ENCODE measurements at regions not wholly inside any gene's neighbourhood (a gene's known extent, or its start where the extent isn't known, plus 50 kb on each side); places are given as distances from the start of the nearest gene placed in this dataset.
"Not testable (repeated sequence)": the region's sequence is repeated elsewhere in the genome, so short reads cannot be mapped to it uniquely, and the experiment has no call there.

- Histone ChIP-seq H3K9me3 (replicated peaks) (no peaks in the 10 kb centered on the region), H3K36me3 (no peaks in the 10 kb centered on the region), H3K27me3 (replicated peaks) (no peaks in the 10 kb centered on the region), H3K27ac (no peak overlapping the region), H3K4me1 (replicated peaks) (no peaks in the 10 kb centered on the region), H3K4me3 (no peak overlapping the region)
- no peak for DNase-seq (ENCODE audit: low read depth in 1 of 2, low spot score in 2 of 2)
Measured at GRCh38 chr13:54261856-54262255, 1233.2 kb downstream of the OLFM4 start.

- DNase-seq (ENCODE audit: low read depth in 1 of 2, low spot score in 2 of 2): no peak
- Histone ChIP-seq H3K36me3 (no peaks in the 10 kb centered on the region), H3K4me1 (replicated peaks) (no peaks in the 10 kb centered on the region), H3K27me3 (replicated peaks) (no peaks in the 10 kb centered on the region), H3K27ac (no peak overlapping the region), H3K9me3 (replicated peaks) (no peaks in the 10 kb centered on the region), H3K4me3 (no peak overlapping the region)
Measured at GRCh38 chr13:54263868-54264267, 1235.3 kb downstream of the OLFM4 start.

- H3K4me1 ChIP-seq (replicated peaks); DNase-seq (ENCODE audit: low read depth in 1 of 2, low spot score in 2 of 2): not testable (repeated sequence)
Measured at GRCh38 chr13:54267253-54267668, 1238.6 kb downstream of the OLFM4 start.

GRCh38 chr13:54268013-54268695 lies 1239.5 kb downstream of the OLFM4 start:
- H3K4me3 ChIP-seq; H3K9me3 ChIP-seq (replicated peaks); H3K4me1 ChIP-seq (replicated peaks); H3K27ac ChIP-seq; DNase-seq (ENCODE audit: low read depth in 1 of 2, low spot score in 2 of 2); H3K36me3 ChIP-seq; H3K27me3 ChIP-seq (replicated peaks): not testable (repeated sequence)

More at GRCh38 chr13:54267253-54267668, 1238.6 kb downstream of the OLFM4 start:
- not testable (repeated sequence) for H3K9me3 ChIP-seq (replicated peaks); H3K4me3 ChIP-seq; H3K36me3 ChIP-seq; H3K27ac ChIP-seq; H3K27me3 ChIP-seq (replicated peaks)

GRCh38 chr13:54287062-54287764 lies 1258.6 kb downstream of the OLFM4 start:
- Histone ChIP-seq H3K27ac (no peak overlapping the region), H3K36me3 (no peaks in the 10 kb centered on the region), H3K27me3 (replicated peaks) (no peaks in the 10 kb centered on the region), H3K4me1 (replicated peaks) (no peaks in the 10 kb centered on the region), H3K9me3 (replicated peaks) (no peaks in the 10 kb centered on the region), H3K4me3 (no peak overlapping the region)
- no peak for DNase-seq (ENCODE audit: low read depth in 1 of 2, low spot score in 2 of 2)

GRCh38 chr13:54301085-54301484 lies 1272.5 kb downstream of the OLFM4 start:
- Histone ChIP-seq H3K27ac (no peak overlapping the region), H3K9me3 (replicated peaks) (no peaks in the 10 kb centered on the region), H3K36me3 (no peaks in the 10 kb centered on the region), H3K4me1 (replicated peaks) (no peaks in the 10 kb centered on the region), H3K27me3 (replicated peaks) (no peaks in the 10 kb centered on the region), H3K4me3 (no peak overlapping the region)
- no peak for DNase-seq (ENCODE audit: low read depth in 1 of 2, low spot score in 2 of 2)

GRCh38 chr13:54305377-54305776 lies 1276.8 kb downstream of the OLFM4 start:
- H3K4me1 ChIP-seq (replicated peaks): no peaks in the 10 kb centered on the region
- no peak for DNase-seq (ENCODE audit: low read depth in 1 of 2, low spot score in 2 of 2)
- H3K4me3 ChIP-seq: no peak overlapping the region
- no peaks in the 10 kb centered on the region for H3K27me3 ChIP-seq (replicated peaks)
- H3K27ac ChIP-seq: no peak overlapping the region
- no peaks in the 10 kb centered on the region for H3K36me3 ChIP-seq
- H3K9me3 ChIP-seq (replicated peaks): no peaks in the 10 kb centered on the region

- Histone ChIP-seq H3K9me3 (replicated peaks) (no peaks in the 10 kb centered on the region), H3K4me1 (replicated peaks) (no peaks in the 10 kb centered on the region), H3K27me3 (replicated peaks) (no peaks in the 10 kb centered on the region), H3K36me3 (no peaks in the 10 kb centered on the region), H3K4me3 (no peak overlapping the region), H3K27ac (no peak overlapping the region)
- no peak for DNase-seq (ENCODE audit: low read depth in 1 of 2, low spot score in 2 of 2)
Measured at GRCh38 chr13:54312885-54313284, 1284.3 kb downstream of the OLFM4 start.

- no peaks in the 10 kb centered on the region for H3K27me3 ChIP-seq (replicated peaks)
Measured at GRCh38 chr13:54317722-54318121, 1289.1 kb downstream of the OLFM4 start.

GRCh38 chr13:54337540-54337939 lies 1308.9 kb downstream of the OLFM4 start:
- no peaks in the 10 kb centered on the region for H3K9me3 ChIP-seq (replicated peaks)
- DNase-seq (ENCODE audit: low read depth in 1 of 2, low spot score in 2 of 2): no peak

More at GRCh38 chr13:54317722-54318121, 1289.1 kb downstream of the OLFM4 start:
- no peak overlapping the region for H3K27ac ChIP-seq
- DNase-seq (ENCODE audit: low read depth in 1 of 2, low spot score in 2 of 2): no peak
- H3K36me3 ChIP-seq: no peaks in the 10 kb centered on the region
- no peaks in the 10 kb centered on the region for H3K4me1 ChIP-seq (replicated peaks)
- H3K4me3 ChIP-seq: no peak overlapping the region
- no peaks in the 10 kb centered on the region for H3K9me3 ChIP-seq (replicated peaks)

GRCh38 chr13:54347531-54347930 lies 1318.9 kb downstream of the OLFM4 start:
- Histone ChIP-seq H3K27me3 (replicated peaks) (no peaks in the 10 kb centered on the region), H3K4me3 (no peak overlapping the region), H3K27ac (no peak overlapping the region), H3K4me1 (replicated peaks) (no peaks in the 10 kb centered on the region), H3K36me3 (no peaks in the 10 kb centered on the region), H3K9me3 (replicated peaks) (no peaks in the 10 kb centered on the region)
- DNase-seq (ENCODE audit: low read depth in 1 of 2, low spot score in 2 of 2): no peak

More at GRCh38 chr13:54337540-54337939, 1308.9 kb downstream of the OLFM4 start:
- Histone ChIP-seq H3K4me1 (replicated peaks) (no peaks in the 10 kb centered on the region), H3K27ac (no peak overlapping the region), H3K27me3 (replicated peaks) (no peaks in the 10 kb centered on the region), H3K4me3 (no peak overlapping the region), H3K36me3 (no peaks in the 10 kb centered on the region)

GRCh38 chr13:54356209-54356608 lies 1327.6 kb downstream of the OLFM4 start:
- Histone ChIP-seq H3K36me3 (no peaks in the 10 kb centered on the region), H3K27me3 (replicated peaks) (no peaks in the 10 kb centered on the region), H3K27ac (no peak overlapping the region), H3K9me3 (replicated peaks) (no peaks in the 10 kb centered on the region), H3K4me1 (replicated peaks) (no peaks in the 10 kb centered on the region), H3K4me3 (no peak overlapping the region)
- DNase-seq (ENCODE audit: low read depth in 1 of 2, low spot score in 2 of 2): no peak

- Histone ChIP-seq H3K4me1 (replicated peaks) (no peaks in the 10 kb centered on the region), H3K27ac (no peak overlapping the region), H3K4me3 (no peak overlapping the region), H3K27me3 (replicated peaks) (no peaks in the 10 kb centered on the region), H3K9me3 (replicated peaks) (no peaks in the 10 kb centered on the region), H3K36me3 (no peaks in the 10 kb centered on the region)
- DNase-seq (ENCODE audit: low read depth in 1 of 2, low spot score in 2 of 2): no peak
Measured at GRCh38 chr13:54356849-54357248, 1328.2 kb downstream of the OLFM4 start.

- H3K4me1 ChIP-seq (replicated peaks): no peaks in the 10 kb centered on the region
- no peaks in the 10 kb centered on the region for H3K36me3 ChIP-seq
- no peaks in the 10 kb centered on the region for H3K27me3 ChIP-seq (replicated peaks)
- no peak overlapping the region for H3K27ac ChIP-seq
- H3K4me3 ChIP-seq: no peak overlapping the region
- H3K9me3 ChIP-seq (replicated peaks): no peaks in the 10 kb centered on the region
- no peak for DNase-seq (ENCODE audit: low read depth in 1 of 2, low spot score in 2 of 2)
Measured at GRCh38 chr13:54357284-54357933, 1328.8 kb downstream of the OLFM4 start.
